ENCODE measurements at regions not wholly inside any gene's neighbourhood (a gene's known extent, or its start where the extent isn't known, plus 50 kb on each side); places are given as distances from the start of the nearest gene placed in this dataset.

- TF ChIP-seq POLR2A (IDR thresholded peaks at IDR 0.05; ENCODE audit: control extremely low read depth in 1 of 2, low read depth in 2 of 2, low read length in 2 of 2) = no peak
These were observed 290.8 kb upstream of the ZNF32 start (continued) for GRCh38 chr10:43939389-43939938.

Data from H1 (cell line).